Neural crest cell (in vitro differentiated cells): ENCODE measurements at regions not wholly inside any gene's neighbourhood (a gene's known extent, or its start where the extent isn't known, plus 50 kb on each side); places are given as distances from the start of the nearest gene placed in this dataset.
A peak's percentile ranks its signal among the peaks of the same experiment; 100 is the strongest.
"Not testable (repeated sequence)": the region's sequence is repeated elsewhere in the genome, so short reads cannot be mapped to it uniquely, and the experiment has no call there.

Source experiments
- DNase-seq: peaks from one replicate; pipeline ENCODE4 v3.0.0; 2021; ENCODE audit warnings: low read depth, mixed read lengths, low spot score
- H3K27ac Mint-ChIP-seq: one replicate; pipeline ENCODE4 v1.8.0; 2021; ENCODE audit warnings: mild to moderate bottlenecking, mixed read lengths; ENCODE audit not compliant: unreplicated experiment
- H3K27me3 Mint-ChIP-seq: 2 replicates; pipeline ENCODE4 v1.8.0; 2021; ENCODE audit warnings: low read depth, mild to moderate bottlenecking, mixed read lengths
- H3K36me3 Mint-ChIP-seq: 2 replicates; pipeline ENCODE4 v1.8.0; 2021; ENCODE audit warnings: low read depth, mild to moderate bottlenecking, mixed read lengths
- H3K4me1 Mint-ChIP-seq: 2 replicates; pipeline ENCODE4 v1.8.0; 2021; ENCODE audit warnings: mixed read lengths
- H3K4me3 Mint-ChIP-seq: one replicate; pipeline ENCODE4 v1.8.0; 2021; ENCODE audit warnings: mild to moderate bottlenecking, mixed read lengths
- H3K9me3 Mint-ChIP-seq: 2 replicates; pipeline ENCODE4 v1.8.0; 2021; ENCODE audit warnings: mixed read lengths
- CTCF ChIP-seq: fragments of 200-600 bp; sonication (generic); conservative IDR thresholded peaks from 2 replicates; pipeline ENCODE4 v1.5.0; 2021; ENCODE audit warnings: antibody characterized with exemption, mild to moderate bottlenecking

- H3K4me3 Mint-ChIP-seq = no peak overlapping the region
- H3K4me1 Mint-ChIP-seq = peaks cover 12% of the 10 kb centered on the region
- H3K27me3 Mint-ChIP-seq = peaks cover 3% of the 10 kb centered on the region
- H3K9me3 Mint-ChIP-seq = peaks cover 3% of the 10 kb centered on the region
- no peaks in the 10 kb centered on the region for H3K36me3 Mint-ChIP-seq
- no peak for DNase-seq
- H3K27ac Mint-ChIP-seq = no peak overlapping the region
- no peak for TF ChIP-seq CTCF
These were observed 80.8 kb upstream of the RNU2-1 start for GRCh38 chr17:43314611-43315011.

GRCh38 chr17:43312011-43312410 is 78.2 kb upstream of the RNU2-1 start:
- Mint-ChIP-seq H3K36me3 (no peaks in the 10 kb centered on the region), H3K27me3 (no peaks in the 10 kb centered on the region), H3K4me1 (peaks cover 11% of the 10 kb centered on the region), H3K27ac (no peak overlapping the region), H3K9me3 (no peaks in the 10 kb centered on the region), H3K4me3 (peak overlapping the region; percentile 66)
- no peak for TF ChIP-seq CTCF
- DNase-seq = no peak

DNA sequence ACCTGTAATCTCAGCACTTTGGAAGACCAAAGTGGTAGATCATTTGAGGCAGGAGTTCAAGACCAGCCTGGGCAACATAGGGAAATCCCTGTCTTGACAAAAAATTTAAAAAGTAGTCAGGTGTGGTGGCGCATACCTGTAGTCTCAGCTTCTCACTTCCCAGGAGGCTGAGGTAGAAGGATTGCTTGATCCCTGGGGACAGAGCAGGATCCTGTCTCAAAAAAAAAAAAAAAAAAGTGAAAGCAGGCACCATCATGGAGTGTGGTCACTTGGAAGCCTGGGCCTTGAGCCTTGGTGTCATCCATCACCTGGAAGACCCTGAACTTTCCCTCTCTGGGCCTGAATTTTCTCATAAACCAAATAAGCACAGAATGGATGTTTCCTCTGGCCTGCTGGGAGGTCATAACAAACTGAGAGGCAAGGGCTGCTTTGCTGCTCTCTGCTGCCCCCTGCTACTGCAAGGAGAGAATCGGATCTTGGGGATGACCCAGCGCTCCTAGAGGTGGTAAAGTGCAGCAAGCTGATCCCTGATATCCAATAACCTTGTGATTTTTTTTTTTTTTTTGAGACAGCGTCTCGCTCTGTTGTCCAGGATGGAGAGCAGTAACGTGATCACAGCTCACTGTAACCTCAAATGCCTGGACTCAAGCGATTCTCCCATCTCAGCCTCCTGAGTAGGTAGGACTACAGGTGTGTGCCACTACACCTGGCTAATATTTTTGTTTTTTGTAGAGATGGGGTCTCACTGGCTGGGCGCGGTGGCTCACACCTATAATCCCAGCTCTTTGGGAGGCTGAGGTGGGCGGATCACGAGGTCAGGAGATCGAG is 75.9 kb upstream of the RNU2-1 start:
- no peak overlapping the region for H3K27ac Mint-ChIP-seq
- no peak for TF ChIP-seq CTCF
- no peaks in the 10 kb centered on the region for H3K9me3 Mint-ChIP-seq
- no peak for DNase-seq
- H3K4me1 Mint-ChIP-seq = peaks cover 7% of the 10 kb centered on the region
- H3K36me3 Mint-ChIP-seq = no peaks in the 10 kb centered on the region
- H3K4me3 Mint-ChIP-seq = no peak overlapping the region
- H3K27me3 Mint-ChIP-seq = no peaks in the 10 kb centered on the region

- no peaks in the 10 kb centered on the region for H3K9me3 Mint-ChIP-seq
- H3K4me3 Mint-ChIP-seq = no peak overlapping the region
- no peak for TF ChIP-seq CTCF
- H3K27me3 Mint-ChIP-seq = no peaks in the 10 kb centered on the region
- no peak overlapping the region for H3K27ac Mint-ChIP-seq
- H3K36me3 Mint-ChIP-seq = no peaks in the 10 kb centered on the region
- DNase-seq = no peak
- peaks cover 7% of the 10 kb centered on the region for H3K4me1 Mint-ChIP-seq
These were observed 75.2 kb upstream of the RNU2-1 start for GRCh38 chr17:43308999-43309398.

DNA sequence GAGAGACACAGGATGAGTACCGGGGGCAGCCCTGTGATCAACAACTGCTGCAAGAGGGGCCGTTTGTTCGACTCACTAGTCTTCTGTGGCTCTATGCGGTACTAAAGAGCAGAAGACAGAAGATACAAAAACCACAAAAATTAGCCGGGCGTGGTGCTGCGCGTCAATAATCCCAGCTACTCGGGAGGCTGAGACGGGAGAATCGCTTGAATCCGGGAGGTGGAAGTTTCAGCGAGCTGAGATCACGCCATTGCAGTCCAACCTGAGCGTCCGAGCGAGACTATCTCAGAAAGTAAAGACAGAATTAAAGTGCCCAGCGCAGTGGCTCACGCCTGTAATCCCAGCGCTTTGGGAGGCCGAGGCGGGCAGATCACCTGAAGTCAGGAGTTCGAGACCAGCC is 71.0 kb upstream of the RNU2-1 start:
- H3K9me3 Mint-ChIP-seq, H3K36me3 Mint-ChIP-seq, H3K4me3 Mint-ChIP-seq, H3K4me1 Mint-ChIP-seq, DNase-seq, H3K27me3 Mint-ChIP-seq, H3K27ac Mint-ChIP-seq: not testable (repeated sequence)

- H3K4me1 Mint-ChIP-seq, H3K4me3 Mint-ChIP-seq, H3K27ac Mint-ChIP-seq, DNase-seq, H3K27me3 Mint-ChIP-seq, H3K36me3 Mint-ChIP-seq, H3K9me3 Mint-ChIP-seq: not testable (repeated sequence)
These were observed 69.3 kb upstream of the RNU2-1 start for GRCh38 chr17:43303049-43303448.

DNA sequence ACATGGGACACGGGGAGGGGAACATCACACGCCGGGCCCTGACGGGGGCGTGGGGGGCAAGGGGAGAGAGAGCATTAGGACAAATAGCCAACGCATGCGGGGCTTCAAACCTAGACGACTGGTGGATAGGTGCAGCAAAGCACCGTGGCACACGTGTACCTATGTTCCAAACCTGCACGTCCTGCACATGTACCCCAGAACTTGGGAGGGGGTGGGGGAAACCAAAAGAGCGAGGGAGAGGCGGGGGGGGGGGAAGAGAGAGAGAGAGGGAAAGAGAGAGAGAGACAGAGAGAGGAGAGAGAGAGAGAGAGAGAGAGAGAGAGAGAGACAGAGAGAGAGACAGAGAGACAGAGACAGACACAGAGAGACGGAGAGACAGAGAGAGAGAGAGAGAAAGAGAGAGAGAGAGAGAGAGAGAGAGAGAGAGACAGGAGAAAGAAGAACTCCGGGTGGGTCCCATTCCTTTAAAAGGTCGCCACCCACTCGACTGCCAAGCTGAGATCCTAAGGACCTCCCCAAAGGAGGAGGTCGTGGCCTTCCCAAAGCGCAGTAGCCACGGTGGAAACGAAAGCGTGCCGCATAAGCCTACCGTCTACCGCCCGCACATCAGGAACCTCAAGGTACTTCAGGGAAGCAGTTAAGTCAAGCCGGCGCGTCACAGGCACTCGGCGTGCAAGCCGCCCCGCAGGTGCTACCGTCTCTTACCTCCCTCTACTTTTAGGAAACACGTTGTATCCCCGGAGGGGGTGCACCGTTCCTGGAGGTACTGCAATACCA is 65.7 kb upstream of the RNU2-1 start:
- H3K36me3 Mint-ChIP-seq, H3K27me3 Mint-ChIP-seq, H3K4me1 Mint-ChIP-seq, DNase-seq, H3K4me3 Mint-ChIP-seq, H3K9me3 Mint-ChIP-seq, H3K27ac Mint-ChIP-seq: not testable (repeated sequence)

GRCh38 chr17:43289670-43290069 is 55.9 kb upstream of the RNU2-1 start:
- H3K27me3 Mint-ChIP-seq, H3K4me3 Mint-ChIP-seq, H3K27ac Mint-ChIP-seq, DNase-seq, H3K4me1 Mint-ChIP-seq, H3K9me3 Mint-ChIP-seq, H3K36me3 Mint-ChIP-seq: not testable (repeated sequence)

DNA sequence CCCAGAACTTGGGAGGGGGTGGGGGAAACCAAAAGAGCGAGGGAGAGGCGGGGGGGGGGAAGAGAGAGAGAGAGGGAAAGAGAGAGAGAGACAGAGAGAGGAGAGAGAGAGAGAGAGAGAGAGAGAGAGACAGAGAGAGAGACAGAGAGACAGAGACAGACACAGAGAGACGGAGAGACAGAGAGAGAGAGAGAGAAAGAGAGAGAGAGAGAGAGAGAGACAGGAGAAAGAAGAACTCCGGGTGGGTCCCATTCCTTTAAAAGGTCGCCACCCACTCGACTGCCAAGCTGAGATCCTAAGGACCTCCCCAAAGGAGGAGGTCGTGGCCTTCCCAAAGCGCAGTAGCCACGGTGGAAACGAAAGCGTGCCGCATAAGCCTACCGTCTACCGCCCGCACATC is 49.8 kb upstream of the RNU2-1 start:
- H3K4me1 Mint-ChIP-seq, H3K27ac Mint-ChIP-seq, H3K9me3 Mint-ChIP-seq, H3K4me3 Mint-ChIP-seq, H3K27me3 Mint-ChIP-seq, H3K36me3 Mint-ChIP-seq, DNase-seq: not testable (repeated sequence)
